ENCODE measurements at regions not wholly inside any gene's neighbourhood (a gene's known extent, or its start where the extent isn't known, plus 50 kb on each side); places are given as distances from the start of the nearest gene placed in this dataset.

DNA sequence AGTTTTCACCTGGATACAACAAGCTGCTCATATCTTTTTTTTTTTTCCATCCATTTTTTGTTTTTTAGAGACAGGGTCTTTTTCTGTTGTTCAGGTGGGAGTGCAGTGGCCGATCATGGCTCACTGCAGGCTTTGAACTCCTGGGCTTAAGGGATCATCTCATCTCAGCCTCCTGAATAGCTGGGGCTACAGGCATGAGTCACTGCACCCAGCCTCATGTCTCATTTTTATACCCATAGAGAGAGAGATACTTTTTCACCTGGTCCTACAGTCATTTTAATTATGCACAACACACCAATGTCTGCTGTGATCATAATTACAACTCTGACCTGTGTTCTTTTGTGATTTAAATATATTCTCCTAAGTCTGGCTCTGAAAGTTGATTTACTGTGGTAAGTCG lies 84.4 kb downstream of the KIF4B start (continued):
- TF ChIP-seq, protein P1, sequence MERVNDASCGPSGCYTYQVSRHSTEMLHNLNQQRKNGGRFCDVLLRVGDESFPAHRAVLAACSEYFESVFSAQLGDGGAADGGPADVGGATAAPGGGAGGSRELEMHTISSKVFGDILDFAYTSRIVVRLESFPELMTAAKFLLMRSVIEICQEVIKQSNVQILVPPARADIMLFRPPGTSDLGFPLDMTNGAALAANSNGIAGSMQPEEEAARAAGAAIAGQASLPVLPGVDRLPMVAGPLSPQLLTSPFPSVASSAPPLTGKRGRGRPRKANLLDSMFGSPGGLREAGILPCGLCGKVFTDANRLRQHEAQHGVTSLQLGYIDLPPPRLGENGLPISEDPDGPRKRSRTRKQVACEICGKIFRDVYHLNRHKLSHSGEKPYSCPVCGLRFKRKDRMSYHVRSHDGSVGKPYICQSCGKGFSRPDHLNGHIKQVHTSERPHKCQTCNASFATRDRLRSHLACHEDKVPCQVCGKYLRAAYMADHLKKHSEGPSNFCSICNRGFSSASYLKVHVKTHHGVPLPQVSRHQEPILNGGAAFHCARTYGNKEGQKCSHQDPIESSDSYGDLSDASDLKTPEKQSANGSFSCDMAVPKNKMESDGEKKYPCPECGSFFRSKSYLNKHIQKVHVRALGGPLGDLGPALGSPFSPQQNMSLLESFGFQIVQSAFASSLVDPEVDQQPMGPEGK (CRISPR knock-in tag; IDR thresholded peaks at IDR 0.05; ENCODE audit: borderline replicate concordance), result no peak
- TF ChIP-seq GLIS3 (CRISPR knock-in tag; IDR thresholded peaks at IDR 0.05), result no peak

DNA sequence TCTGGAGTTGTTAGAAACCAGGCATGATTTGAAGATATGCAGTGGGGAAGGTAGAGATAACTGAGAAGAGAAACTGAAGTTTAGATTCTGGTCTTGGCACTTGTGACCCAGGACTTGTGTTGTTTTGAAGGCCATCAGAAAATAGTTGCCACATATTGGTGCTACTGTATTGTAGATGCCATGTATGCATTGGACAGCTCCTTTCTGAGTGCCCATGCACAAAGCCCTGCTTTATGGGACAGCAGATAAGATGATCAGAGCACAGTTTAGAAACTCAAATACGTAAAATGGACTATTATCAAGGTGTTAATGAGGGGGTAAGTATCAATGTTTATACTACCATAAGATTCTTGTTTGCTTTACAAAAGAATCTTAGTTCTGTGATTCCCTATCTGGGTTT lies 84.9 kb downstream of the KIF4B start:
- TF ChIP-seq ZNF8 (CRISPR knock-in tag; IDR thresholded peaks at IDR 0.05) (no peak), ESRRG (CRISPR knock-in tag; IDR thresholded peaks at IDR 0.05) (no peak), ARNTL (CRISPR knock-in tag; IDR thresholded peaks at IDR 0.05; ENCODE audit: borderline replicate concordance, low read depth) (no peak), ZFP30 (CRISPR knock-in tag; IDR thresholded peaks at IDR 0.05) (no peak), ISL1 (CRISPR knock-in tag; IDR thresholded peaks at IDR 0.05) (no peak)
- ATAC-seq, result no peak

DNA sequence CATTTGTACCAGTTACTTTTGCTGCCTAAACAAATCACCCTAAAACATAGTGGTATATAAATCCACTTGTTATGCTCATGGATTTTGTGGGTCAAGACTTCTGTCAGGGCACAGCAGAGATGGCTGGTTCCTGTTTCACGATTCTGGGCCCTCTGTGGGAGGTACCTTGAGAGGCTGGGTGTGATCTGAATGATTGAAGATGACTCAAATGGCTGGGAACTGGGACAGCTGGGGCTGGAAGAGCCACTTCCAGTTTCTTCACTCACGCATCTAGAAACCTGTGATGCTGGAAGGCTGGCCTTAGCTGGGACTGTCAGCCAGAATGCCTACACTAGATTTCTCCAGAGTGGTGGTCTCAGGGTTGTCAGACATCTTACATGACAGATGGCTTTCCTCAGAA lies 88.1 kb downstream of the KIF4B start:
- no peak for ATAC-seq
- TF ChIP-seq GLIS3 (CRISPR knock-in tag; IDR thresholded peaks at IDR 0.05), result no peak
- TF ChIP-seq, protein P1 (CRISPR knock-in tag; IDR thresholded peaks at IDR 0.05; ENCODE audit: borderline replicate concordance), result no peak

DNA sequence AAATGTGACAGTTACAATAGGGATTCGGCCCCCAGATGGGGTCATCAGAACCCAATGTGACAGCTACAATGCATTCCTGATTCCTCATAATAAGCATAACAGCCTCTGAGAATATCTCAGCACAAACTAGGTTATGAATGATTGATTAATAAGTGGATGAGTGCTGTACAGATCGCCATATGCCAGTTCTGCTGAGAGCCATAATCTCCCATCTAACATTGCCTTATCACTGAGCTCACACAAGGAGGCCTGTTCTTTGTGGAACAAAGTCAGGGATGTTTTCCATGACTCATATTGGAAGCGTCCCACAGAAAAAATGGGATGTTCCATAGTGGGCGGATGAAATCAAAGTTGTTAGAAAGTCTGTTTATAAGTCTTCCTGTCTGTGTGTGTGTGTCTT lies 89.6 kb downstream of the KIF4B start:
- peak; percentile 44; the same call in 1 of the 3 replicates for ATAC-seq
- no peak for TF ChIP-seq ZNF8 (CRISPR knock-in tag; IDR thresholded peaks at IDR 0.05)
- TF ChIP-seq, protein P2, sequence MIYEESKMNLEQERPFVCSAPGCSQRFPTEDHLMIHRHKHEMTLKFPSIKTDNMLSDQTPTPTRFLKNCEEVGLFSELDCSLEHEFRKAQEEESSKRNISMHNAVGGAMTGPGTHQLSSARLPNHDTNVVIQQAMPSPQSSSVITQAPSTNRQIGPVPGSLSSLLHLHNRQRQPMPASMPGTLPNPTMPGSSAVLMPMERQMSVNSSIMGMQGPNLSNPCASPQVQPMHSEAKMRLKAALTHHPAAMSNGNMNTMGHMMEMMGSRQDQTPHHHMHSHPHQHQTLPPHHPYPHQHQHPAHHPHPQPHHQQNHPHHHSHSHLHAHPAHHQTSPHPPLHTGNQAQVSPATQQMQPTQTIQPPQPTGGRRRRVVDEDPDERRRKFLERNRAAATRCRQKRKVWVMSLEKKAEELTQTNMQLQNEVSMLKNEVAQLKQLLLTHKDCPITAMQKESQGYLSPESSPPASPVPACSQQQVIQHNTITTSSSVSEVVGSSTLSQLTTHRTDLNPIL (CRISPR knock-in tag; IDR thresholded peaks at IDR 0.05; ENCODE audit: low read depth), result 0 out of 2 replicates have a peak, but pooled peaks have one; percentile 32
- no peak for TF ChIP-seq CSDC2 (CRISPR knock-in tag; IDR thresholded peaks at IDR 0.05)
- no peak for TF ChIP-seq ZC3H10 (CRISPR knock-in tag; IDR thresholded peaks at IDR 0.05)
- no peak for TF ChIP-seq BACH2 (CRISPR knock-in tag; IDR thresholded peaks at IDR 0.05; ENCODE audit: borderline replicate concordance)
- peak; percentile 67; the same call in 1 of the 2 replicates for TF ChIP-seq GLIS3 (CRISPR knock-in tag; IDR thresholded peaks at IDR 0.05)
- no peak for TF ChIP-seq ZNF70 (CRISPR knock-in tag; IDR thresholded peaks at IDR 0.05)
- peak; percentile 82 for TF ChIP-seq ISL1 (CRISPR knock-in tag; IDR thresholded peaks at IDR 0.05)
- TF ChIP-seq, protein P3, sequence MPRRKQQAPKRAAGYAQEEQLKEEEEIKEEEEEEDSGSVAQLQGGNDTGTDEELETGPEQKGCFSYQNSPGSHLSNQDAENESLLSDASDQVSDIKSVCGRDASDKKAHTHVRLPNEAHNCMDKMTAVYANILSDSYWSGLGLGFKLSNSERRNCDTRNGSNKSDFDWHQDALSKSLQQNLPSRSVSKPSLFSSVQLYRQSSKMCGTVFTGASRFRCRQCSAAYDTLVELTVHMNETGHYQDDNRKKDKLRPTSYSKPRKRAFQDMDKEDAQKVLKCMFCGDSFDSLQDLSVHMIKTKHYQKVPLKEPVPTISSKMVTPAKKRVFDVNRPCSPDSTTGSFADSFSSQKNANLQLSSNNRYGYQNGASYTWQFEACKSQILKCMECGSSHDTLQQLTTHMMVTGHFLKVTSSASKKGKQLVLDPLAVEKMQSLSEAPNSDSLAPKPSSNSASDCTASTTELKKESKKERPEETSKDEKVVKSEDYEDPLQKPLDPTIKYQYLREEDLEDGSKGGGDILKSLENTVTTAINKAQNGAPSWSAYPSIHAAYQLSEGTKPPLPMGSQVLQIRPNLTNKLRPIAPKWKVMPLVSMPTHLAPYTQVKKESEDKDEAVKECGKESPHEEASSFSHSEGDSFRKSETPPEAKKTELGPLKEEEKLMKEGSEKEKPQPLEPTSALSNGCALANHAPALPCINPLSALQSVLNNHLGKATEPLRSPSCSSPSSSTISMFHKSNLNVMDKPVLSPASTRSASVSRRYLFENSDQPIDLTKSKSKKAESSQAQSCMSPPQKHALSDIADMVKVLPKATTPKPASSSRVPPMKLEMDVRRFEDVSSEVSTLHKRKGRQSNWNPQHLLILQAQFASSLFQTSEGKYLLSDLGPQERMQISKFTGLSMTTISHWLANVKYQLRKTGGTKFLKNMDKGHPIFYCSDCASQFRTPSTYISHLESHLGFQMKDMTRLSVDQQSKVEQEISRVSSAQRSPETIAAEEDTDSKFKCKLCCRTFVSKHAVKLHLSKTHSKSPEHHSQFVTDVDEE (CRISPR knock-in tag; IDR thresholded peaks at IDR 0.05), result peak; percentile 97
- peak; percentile 77; the same call in 1 of the 2 replicates for TF ChIP-seq SNAI2 (CRISPR knock-in tag; IDR thresholded peaks at IDR 0.05)
- peak; percentile 94 for TF ChIP-seq TCF4 (CRISPR knock-in tag; IDR thresholded peaks at IDR 0.05; ENCODE audit: borderline replicate concordance)

DNA sequence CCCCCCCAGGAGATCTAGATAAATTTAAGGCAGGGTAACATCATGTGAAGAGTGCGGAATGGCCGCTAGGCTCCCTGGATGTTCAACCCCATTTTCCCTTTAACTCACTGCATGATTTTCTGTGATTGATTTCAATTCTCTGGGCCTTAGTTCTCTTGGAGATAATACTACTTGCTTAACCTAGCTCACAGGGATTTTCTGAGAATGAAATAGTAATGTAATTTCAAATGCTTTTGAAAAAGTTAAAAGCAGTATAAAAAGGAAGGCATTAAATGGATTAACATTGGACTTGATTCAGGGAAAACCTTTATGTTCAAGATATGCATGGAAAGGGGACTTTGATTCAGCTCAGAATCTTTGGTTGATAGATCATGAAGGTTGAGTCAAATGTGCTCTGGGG lies 90.9 kb downstream of the KIF4B start:
- ATAC-seq, result no peak
- TF ChIP-seq ESRRG (CRISPR knock-in tag; IDR thresholded peaks at IDR 0.05), result no peak
- no peak for TF ChIP-seq BACH2 (CRISPR knock-in tag; IDR thresholded peaks at IDR 0.05; ENCODE audit: borderline replicate concordance)
- TF ChIP-seq, protein P3 (CRISPR knock-in tag; IDR thresholded peaks at IDR 0.05), result no peak
- no peak for TF ChIP-seq OSR1 (CRISPR knock-in tag; IDR thresholded peaks at IDR 0.05)
- TF ChIP-seq TCF4 (CRISPR knock-in tag; IDR thresholded peaks at IDR 0.05; ENCODE audit: borderline replicate concordance), result no peak
- no peak for TF ChIP-seq PPARA (CRISPR knock-in tag; IDR thresholded peaks at IDR 0.05; ENCODE audit: borderline replicate concordance)
- TF ChIP-seq ZFP30 (CRISPR knock-in tag; IDR thresholded peaks at IDR 0.05), result no peak
- no peak for TF ChIP-seq TOX (CRISPR knock-in tag; IDR thresholded peaks at IDR 0.05; ENCODE audit: borderline replicate concordance)
- TF ChIP-seq, protein P4, sequence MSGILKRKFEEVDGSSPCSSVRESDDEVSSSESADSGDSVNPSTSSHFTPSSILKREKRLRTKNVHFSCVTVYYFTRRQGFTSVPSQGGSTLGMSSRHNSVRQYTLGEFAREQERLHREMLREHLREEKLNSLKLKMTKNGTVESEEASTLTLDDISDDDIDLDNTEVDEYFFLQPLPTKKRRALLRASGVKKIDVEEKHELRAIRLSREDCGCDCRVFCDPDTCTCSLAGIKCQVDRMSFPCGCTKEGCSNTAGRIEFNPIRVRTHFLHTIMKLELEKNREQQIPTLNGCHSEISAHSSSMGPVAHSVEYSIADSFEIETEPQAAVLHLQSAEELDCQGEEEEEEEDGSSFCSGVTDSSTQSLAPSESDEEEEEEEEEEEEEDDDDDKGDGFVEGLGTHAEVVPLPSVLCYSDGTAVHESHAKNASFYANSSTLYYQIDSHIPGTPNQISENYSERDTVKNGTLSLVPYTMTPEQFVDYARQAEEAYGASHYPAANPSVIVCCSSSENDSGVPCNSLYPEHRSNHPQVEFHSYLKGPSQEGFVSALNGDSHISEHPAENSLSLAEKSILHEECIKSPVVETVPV (CRISPR knock-in tag; IDR thresholded peaks at IDR 0.05), result no peak
- TF ChIP-seq, protein P5, sequence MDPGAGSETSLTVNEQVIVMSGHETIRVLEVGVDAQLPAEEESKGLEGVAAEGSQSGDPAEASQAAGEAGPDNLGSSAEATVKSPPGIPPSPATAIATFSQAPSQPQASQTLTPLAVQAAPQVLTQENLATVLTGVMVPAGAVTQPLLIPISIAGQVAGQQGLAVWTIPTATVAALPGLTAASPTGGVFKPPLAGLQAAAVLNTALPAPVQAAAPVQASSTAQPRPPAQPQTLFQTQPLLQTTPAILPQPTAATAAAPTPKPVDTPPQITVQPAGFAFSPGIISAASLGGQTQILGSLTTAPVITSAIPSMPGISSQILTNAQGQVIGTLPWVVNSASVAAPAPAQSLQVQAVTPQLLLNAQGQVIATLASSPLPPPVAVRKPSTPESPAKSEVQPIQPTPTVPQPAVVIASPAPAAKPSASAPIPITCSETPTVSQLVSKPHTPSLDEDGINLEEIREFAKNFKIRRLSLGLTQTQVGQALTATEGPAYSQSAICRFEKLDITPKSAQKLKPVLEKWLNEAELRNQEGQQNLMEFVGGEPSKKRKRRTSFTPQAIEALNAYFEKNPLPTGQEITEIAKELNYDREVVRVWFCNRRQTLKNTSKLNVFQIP (CRISPR knock-in tag; IDR thresholded peaks at IDR 0.05; ENCODE audit: borderline replicate concordance, low read depth), result no peak
- TF ChIP-seq ZNF70 (CRISPR knock-in tag; IDR thresholded peaks at IDR 0.05), result no peak
- no peak for TF ChIP-seq ZNF8 (CRISPR knock-in tag; IDR thresholded peaks at IDR 0.05)

All from SK-N-SH treated with all-trans-retinoic acid at 6 μM for 48 hours (cell line).